GM12878 (cell line): ENCODE measurements at regions not wholly inside any gene's neighbourhood (a gene's known extent, or its start where the extent isn't known, plus 50 kb on each side); places are given as distances from the start of the nearest gene placed in this dataset.

Experiments
- ATAC-seq: fragments of 200-7000 bp; cut with Tn5 transposase; 3 replicates; pipeline ENCODE4 v1.9.1; 2020; ENCODE audit warnings: mild to moderate bottlenecking, moderate library complexity
- BruUV-seq: library from RNA; stranded (reverse); fragments of 400-500 nt; replicated peaks from 2 replicates; lab custom pipeline; 2021; lab: Mats Ljungman, UMichigan
- CTCF ChIA-PET: fragments of 300-600 bp; sonication (Branson Sonifier 250); formaldehyde crosslinking; extraction: SDS; loops from one replicate; lab custom pipeline; 2021; ENCODE audit warnings: inconsistent platforms; lab: Yijun Ruan, JAX
- POLR2A ChIA-PET: fragments of 350-600 bp; formaldehyde crosslinking; extraction: SDS; loops from one replicate; lab custom pipeline; 2021; ENCODE audit warnings: inconsistent platforms; lab: Charles Lee
- RAD21 ChIA-PET: fragments of 300-600 bp; sonication (Branson Sonifier 250); formaldehyde crosslinking; loops from one replicate; lab custom pipeline; 2023; ENCODE audit warnings: antibody characterized with exemption; ENCODE audit not compliant: unreplicated experiment; lab: Charles Lee
- SMC1A ChIA-PET: fragments of 300-600 bp; sonication (Branson Sonifier 250); formaldehyde crosslinking; loops from one replicate; lab custom pipeline; 2023; ENCODE audit not compliant: unreplicated experiment, uncharacterized antibody; lab: Charles Lee
- DNase-seq: peaks from one replicate; pipeline ENCODE4 v3.0.0-alpha.2; 2011; ENCODE audit warnings: low read depth, low spot score
- FAIRE-seq: peaks from 3 replicates; lab custom pipeline; 2011; peaks lifted over from hg19 to GRCh38; lab: Jason Lieb, UNC
- H2AFZ ChIP-seq: 2 replicates; pipeline ENCODE4 v1.6.0; 2011; ENCODE audit warnings: low read depth, low read length, control low read depth; ENCODE audit not compliant: control insufficient read depth
- H3K27ac ChIP-seq: 2 replicates; pipeline ENCODE4 v1.5.1; 2011; ENCODE audit warnings: control low read depth; ENCODE audit not compliant: control insufficient read depth, insufficient read depth
- H3K27me3 ChIP-seq, 2 experiments: replicated peaks in 1 of 2; 2 replicates each; pipeline versions ENCODE4 v1.6.0 to v1.6.1; 2011; ENCODE audit warnings: low read length in 1 of 2; ENCODE audit not compliant: control insufficient read depth in 2 of 2, insufficient read depth in 2 of 2
- H3K36me3 ChIP-seq, 2 experiments: 2 replicates each; pipeline ENCODE4 v1.5.1; 2011; ENCODE audit warnings: low read length in 1 of 2; ENCODE audit not compliant: control insufficient read depth in 2 of 2, insufficient read depth in 2 of 2
- H3K4me1 ChIP-seq: 2 replicates; pipeline ENCODE4 v1.6.1; 2011; ENCODE audit warnings: mild to moderate bottlenecking, low read length, moderate library complexity, mixed read lengths; ENCODE audit not compliant: control insufficient read depth, insufficient read depth
- H3K4me2 ChIP-seq: 2 replicates; pipeline ENCODE4 v1.6.0; 2011; ENCODE audit warnings: control low read depth; ENCODE audit not compliant: control insufficient read depth, insufficient read depth
- H3K4me3 ChIP-seq: fragments of 200-600 bp; sonication (generic); 2 replicates; pipeline ENCODE4 v1.5.1; 2016
- H3K79me2 ChIP-seq: 2 replicates; pipeline ENCODE4 v1.6.0; 2011; ENCODE audit warnings: low read length; ENCODE audit not compliant: control insufficient read depth, insufficient read depth
- H3K9ac ChIP-seq: 2 replicates; pipeline ENCODE4 v1.8.0; 2011; ENCODE audit warnings: low read length, control low read depth, mixed read lengths; ENCODE audit not compliant: control insufficient read depth, insufficient read depth
- H3K9me3 ChIP-seq: replicated peaks from 3 replicates; pipeline ENCODE4 v1.5.1; 2011; ENCODE audit warnings: mild to moderate bottlenecking, low read length; ENCODE audit not compliant: control insufficient read depth, insufficient read depth
- H4K20me1 ChIP-seq: 2 replicates; pipeline ENCODE4 v1.6.0; 2011; ENCODE audit not compliant: control insufficient read depth, insufficient read depth
- BCL11A ChIP-seq: IDR thresholded peaks from 2 replicates; pipeline ENCODE4 v1.6.1; 2011; ENCODE audit warnings: low read depth, low read length
- CREB1 ChIP-seq: IDR thresholded peaks from 2 replicates; pipeline ENCODE4 v1.6.1; 2012; ENCODE audit warnings: low read depth, mild to moderate bottlenecking, inconsistent platforms
- EGR1 ChIP-seq, 2 experiments: IDR thresholded peaks; 1 replicate in 1 of 2; 2 replicates in 1 of 2; pipeline ENCODE4 v1.6.1; 2011 to 2012; ENCODE audit warnings: low read depth in 2 of 2, low read length in 2 of 2, borderline replicate concordance in 1 of 2, mild to moderate bottlenecking in 1 of 2, moderate library complexity in 1 of 2
- EP300 ChIP-seq, 2 experiments: fragments of 150-350 bp in 1 of 2; IDR thresholded peaks; 2 replicates each; pipeline ENCODE4 v1.6.1; 2011 to 2012; ENCODE audit warnings: low read depth in 2 of 2, low read length in 2 of 2, borderline replicate concordance in 1 of 2, improper control_type of control experiment in 1 of 2, inconsistent platforms in 1 of 2; ENCODE audit not compliant: control insufficient read depth in 1 of 2
- FOXK2 ChIP-seq: fragments of 450-650 bp; IDR thresholded peaks from 2 replicates; pipeline ENCODE4 v1.6.1; 2017; ENCODE audit warnings: mild to moderate bottlenecking, moderate library complexity
- GATAD2B ChIP-seq: fragments of 450-650 bp; conservative IDR thresholded peaks from 2 replicates; pipeline ENCODE4 v1.6.1; 2017; ENCODE audit warnings: low read depth, mild to moderate bottlenecking, moderate library complexity
- IKZF1 ChIP-seq: fragments of 450-650 bp; conservative IDR thresholded peaks from 2 replicates; pipeline ENCODE4 v1.6.1; 2017; ENCODE audit warnings: antibody characterized with exemption, mild to moderate bottlenecking
- MTA3 ChIP-seq: IDR thresholded peaks from 2 replicates; pipeline ENCODE4 v1.6.1; 2012; ENCODE audit warnings: low read length, inconsistent platforms, borderline replicate concordance
- MYC ChIP-seq: IDR thresholded peaks from 2 replicates; pipeline ENCODE4 v1.6.1; 2011; ENCODE audit warnings: mild to moderate bottlenecking, low read length, moderate library complexity, inconsistent platforms; ENCODE audit not compliant: insufficient read depth, insufficient replicate concordance, insufficient read length, severe bottlenecking
- NFYB ChIP-seq: IDR thresholded peaks from 2 replicates; pipeline ENCODE4 v1.6.1; 2011; ENCODE audit warnings: low read depth, mild to moderate bottlenecking, low read length, improper control_type of control experiment, moderate library complexity; ENCODE audit not compliant: insufficient read depth
- POU2F2 ChIP-seq: IDR thresholded peaks from 3 replicates; pipeline ENCODE4 v1.6.1; 2011; ENCODE audit warnings: low read depth, mild to moderate bottlenecking, low read length, borderline replicate concordance
- RB1 ChIP-seq: fragments of 450-650 bp; formaldehyde crosslinking; IDR thresholded peaks from 2 replicates; pipeline ENCODE4 v1.6.1; 2017; ENCODE audit warnings: mild to moderate bottlenecking, borderline replicate concordance
- SREBF1 ChIP-seq: IDR thresholded peaks from 2 replicates; pipeline ENCODE4 v1.6.1; 2012; ENCODE audit warnings: mild to moderate bottlenecking, low read length
- TCF12 ChIP-seq: IDR thresholded peaks from 2 replicates; pipeline ENCODE4 v1.6.1; 2011; ENCODE audit warnings: low read depth, mild to moderate bottlenecking, low read length
- USF2 ChIP-seq: IDR thresholded peaks from 2 replicates; pipeline ENCODE4 v1.6.1; 2011; ENCODE audit warnings: low read depth, low read length, improper control_type of control experiment, borderline replicate concordance
- YBX1 ChIP-seq: fragments of 450-650 bp; IDR thresholded peaks from 2 replicates; pipeline ENCODE4 v1.6.1; 2016; ENCODE audit warnings: antibody characterized with exemption
- WGBS: methylation state at CpG from one replicate; pipeline ENCODE4 v1.1.6; 2016; ENCODE audit warnings: low lambda C conversion rate; ENCODE audit not compliant: insufficient replicate concordance, insufficient coverage; ENCODE audit errors: missing lambda C conversion rate; 5-methylcytosine and 5-hydroxymethylcytosine counted together
- in situ Hi-C: fragments of 300-500 bp; cut with MboI; formaldehyde crosslinking; loops from 9 replicates; pipeline ENCODE4 v1.14.3; 2018; ENCODE audit warnings: mixed read lengths
- intact Hi-C: fragments of 100-400 bp; cut with micrococcal nuclease; formaldehyde crosslinking; loops from one replicate; pipeline ENCODE4 v1.14.2; 2022; ENCODE audit not compliant: unreplicated experiment
- TF ChIP-seq, protein P1 (sequence below): fragments of 450-650 bp; IDR thresholded peaks from 2 replicates; pipeline ENCODE4 v1.6.1; 2017; ENCODE audit warnings: low read depth, mild to moderate bottlenecking, moderate library complexity
- TF ChIP-seq, protein P2 (sequence below): IDR thresholded peaks from 2 replicates; pipeline ENCODE4 v1.6.1; 2012; ENCODE audit warnings: improper control_type of control experiment, low read depth, low read length; ENCODE audit not compliant: insufficient replicate concordance

GRCh38 chr4:24141836-24142235 lies 252.0 kb upstream of the PPARGC1A start:
- Histone ChIP-seq H3K27ac (no peak overlapping the region), H3K4me2 (no peak overlapping the region)

More at GRCh38 chr4:24141836-24142235, 252.0 kb upstream of the PPARGC1A start:
- Histone ChIP-seq H3K4me3 (no peak overlapping the region), H4K20me1 (no peaks in the 10 kb centered on the region), H2AFZ (no peak overlapping the region), H3K27me3 (no peaks in the 10 kb centered on the region), H3K9me3 (no peaks in the 10 kb centered on the region), H3K9ac (no peak overlapping the region), H3K36me3 (no peaks in the 10 kb centered on the region), H3K79me2 (no peaks in the 10 kb centered on the region), H3K4me1 (no peaks in the 10 kb centered on the region)
- POLR2A ChIA-PET, result no interaction called here
- WGBS, result 2% methylated on average over 3 of the region's 3 CpGs
- RAD21 ChIA-PET, result no interaction called here
- TF ChIP-seq RB1 (no peak), MTA3 (no peak), SREBF1 (no peak), TCF12 (no peak), NFYB (no peak), CREB1 (no peak), YBX1 (no peak), EGR1 (IDR thresholded peaks at IDR 0.05; ENCODE audit: borderline replicate concordance in 1 of 2, low read depth in 2 of 2, low read length in 2 of 2) (no peak), BCL11A (no peak), POU2F2 (no peak), USF2 (no peak), GATAD2B (no peak), MYC (no peak), IKZF1 (no peak), FOXK2 (no peak), EP300 (IDR thresholded peaks at IDR 0.05; ENCODE audit: borderline replicate concordance in 1 of 2, control insufficient read depth in 1 of 2, low read depth in 2 of 2, low read length in 2 of 2) (no peak)
- TF ChIP-seq, protein P1, sequence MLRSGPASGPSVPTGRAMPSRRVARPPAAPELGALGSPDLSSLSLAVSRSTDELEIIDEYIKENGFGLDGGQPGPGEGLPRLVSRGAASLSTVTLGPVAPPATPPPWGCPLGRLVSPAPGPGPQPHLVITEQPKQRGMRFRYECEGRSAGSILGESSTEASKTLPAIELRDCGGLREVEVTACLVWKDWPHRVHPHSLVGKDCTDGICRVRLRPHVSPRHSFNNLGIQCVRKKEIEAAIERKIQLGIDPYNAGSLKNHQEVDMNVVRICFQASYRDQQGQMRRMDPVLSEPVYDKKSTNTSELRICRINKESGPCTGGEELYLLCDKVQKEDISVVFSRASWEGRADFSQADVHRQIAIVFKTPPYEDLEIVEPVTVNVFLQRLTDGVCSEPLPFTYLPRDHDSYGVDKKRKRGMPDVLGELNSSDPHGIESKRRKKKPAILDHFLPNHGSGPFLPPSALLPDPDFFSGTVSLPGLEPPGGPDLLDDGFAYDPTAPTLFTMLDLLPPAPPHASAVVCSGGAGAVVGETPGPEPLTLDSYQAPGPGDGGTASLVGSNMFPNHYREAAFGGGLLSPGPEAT, result no peak
- TF ChIP-seq, protein P2, sequence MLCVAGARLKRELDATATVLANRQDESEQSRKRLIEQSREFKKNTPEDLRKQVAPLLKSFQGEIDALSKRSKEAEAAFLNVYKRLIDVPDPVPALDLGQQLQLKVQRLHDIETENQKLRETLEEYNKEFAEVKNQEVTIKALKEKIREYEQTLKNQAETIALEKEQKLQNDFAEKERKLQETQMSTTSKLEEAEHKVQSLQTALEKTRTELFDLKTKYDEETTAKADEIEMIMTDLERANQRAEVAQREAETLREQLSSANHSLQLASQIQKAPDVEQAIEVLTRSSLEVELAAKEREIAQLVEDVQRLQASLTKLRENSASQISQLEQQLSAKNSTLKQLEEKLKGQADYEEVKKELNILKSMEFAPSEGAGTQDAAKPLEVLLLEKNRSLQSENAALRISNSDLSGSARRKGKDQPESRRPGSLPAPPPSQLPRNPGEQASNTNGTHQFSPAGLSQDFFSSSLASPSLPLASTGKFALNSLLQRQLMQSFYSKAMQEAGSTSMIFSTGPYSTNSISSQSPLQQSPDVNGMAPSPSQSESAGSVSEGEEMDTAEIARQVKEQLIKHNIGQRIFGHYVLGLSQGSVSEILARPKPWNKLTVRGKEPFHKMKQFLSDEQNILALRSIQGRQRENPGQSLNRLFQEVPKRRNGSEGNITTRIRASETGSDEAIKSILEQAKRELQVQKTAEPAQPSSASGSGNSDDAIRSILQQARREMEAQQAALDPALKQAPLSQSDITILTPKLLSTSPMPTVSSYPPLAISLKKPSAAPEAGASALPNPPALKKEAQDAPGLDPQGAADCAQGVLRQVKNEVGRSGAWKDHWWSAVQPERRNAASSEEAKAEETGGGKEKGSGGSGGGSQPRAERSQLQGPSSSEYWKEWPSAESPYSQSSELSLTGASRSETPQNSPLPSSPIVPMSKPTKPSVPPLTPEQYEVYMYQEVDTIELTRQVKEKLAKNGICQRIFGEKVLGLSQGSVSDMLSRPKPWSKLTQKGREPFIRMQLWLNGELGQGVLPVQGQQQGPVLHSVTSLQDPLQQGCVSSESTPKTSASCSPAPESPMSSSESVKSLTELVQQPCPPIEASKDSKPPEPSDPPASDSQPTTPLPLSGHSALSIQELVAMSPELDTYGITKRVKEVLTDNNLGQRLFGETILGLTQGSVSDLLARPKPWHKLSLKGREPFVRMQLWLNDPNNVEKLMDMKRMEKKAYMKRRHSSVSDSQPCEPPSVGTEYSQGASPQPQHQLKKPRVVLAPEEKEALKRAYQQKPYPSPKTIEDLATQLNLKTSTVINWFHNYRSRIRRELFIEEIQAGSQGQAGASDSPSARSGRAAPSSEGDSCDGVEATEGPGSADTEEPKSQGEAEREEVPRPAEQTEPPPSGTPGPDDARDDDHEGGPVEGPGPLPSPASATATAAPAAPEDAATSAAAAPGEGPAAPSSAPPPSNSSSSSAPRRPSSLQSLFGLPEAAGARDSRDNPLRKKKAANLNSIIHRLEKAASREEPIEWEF, result no peak
- intact Hi-C loops (no loop called here), in situ Hi-C loops (no loop called here)
- CTCF ChIA-PET, result no interaction called here
- ATAC-seq (no peak), DNase-seq (no peak), FAIRE-seq (no peak)
- SMC1A ChIA-PET, result no interaction called here
- no TSS peak for BruUV-seq
